RPMI8226 (cell line): ENCODE measurements at regions not wholly inside any gene's neighbourhood (a gene's known extent, or its start where the extent isn't known, plus 50 kb on each side); places are given as distances from the start of the nearest gene placed in this dataset.

ENCODE experiments used
- DNase-seq: peaks from one replicate; pipeline ENCODE4 v3.0.0-alpha.2; 2015

DNA sequence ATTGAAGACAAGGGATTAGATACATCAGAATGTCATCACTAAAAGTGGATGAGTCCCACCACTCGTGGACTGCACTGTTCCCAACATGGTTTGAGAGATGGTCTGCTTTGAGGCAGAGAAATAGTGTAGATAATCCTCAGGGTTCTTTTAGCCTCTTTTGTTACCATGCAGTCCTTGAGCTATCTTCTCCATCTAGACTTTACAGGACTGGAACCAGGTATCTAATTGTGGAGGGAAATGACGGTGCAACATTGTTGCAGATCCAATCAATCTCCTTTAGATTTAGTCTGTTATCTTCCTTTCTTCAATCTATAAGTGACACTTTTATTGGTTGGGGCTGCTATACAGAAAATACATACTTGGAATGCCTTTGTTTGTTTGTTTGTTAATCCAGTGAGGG lies 183.8 kb upstream of the CWC22 start:
- DNase-seq, result no peak

- no peak for DNase-seq
Observed at GRCh38 chr2:180187611-180188010, 180.5 kb upstream of the CWC22 start.

DNA sequence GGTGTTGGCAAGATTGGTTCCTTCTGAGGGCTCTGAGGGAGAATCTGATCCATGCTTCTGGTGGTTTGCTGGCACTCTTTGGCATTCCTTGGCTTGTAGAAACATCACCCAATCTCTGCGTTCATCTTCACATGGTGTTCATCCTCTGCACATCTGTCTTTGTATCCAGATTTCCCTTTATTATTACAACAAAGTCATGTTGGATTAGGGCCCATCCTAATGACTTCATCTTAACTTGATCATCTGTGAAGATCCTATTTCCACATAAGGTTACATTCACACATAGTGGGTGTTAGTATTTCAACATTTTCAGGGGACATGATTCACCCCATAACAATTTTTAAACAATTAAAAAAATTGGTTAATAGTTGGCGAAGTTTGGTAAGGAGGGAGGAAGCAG lies 177.4 kb upstream of the CWC22 start:
- no peak for DNase-seq

GRCh38 chr2:180180511-180180910 lies 173.4 kb upstream of the CWC22 start:
- no peak for DNase-seq

DNA sequence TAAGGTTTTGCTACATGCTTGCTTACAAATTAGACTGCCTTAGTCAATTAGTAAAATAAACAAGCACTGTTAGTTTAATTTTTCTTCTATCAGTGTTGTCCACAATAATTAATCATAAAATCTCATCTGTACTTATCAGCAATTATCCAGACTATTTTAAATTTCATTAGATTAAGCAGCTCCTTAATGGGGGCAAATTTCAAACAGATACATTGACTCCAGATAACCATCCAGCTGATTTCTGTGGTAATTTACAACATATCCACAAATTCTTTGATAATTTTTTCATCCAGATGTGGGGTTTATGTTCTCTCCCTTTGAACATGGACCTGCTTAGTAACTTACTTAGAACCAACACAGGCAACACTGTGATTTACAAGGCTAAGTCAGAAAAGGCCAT lies 170.4 kb upstream of the CWC22 start:
- DNase-seq, result no peak

DNA sequence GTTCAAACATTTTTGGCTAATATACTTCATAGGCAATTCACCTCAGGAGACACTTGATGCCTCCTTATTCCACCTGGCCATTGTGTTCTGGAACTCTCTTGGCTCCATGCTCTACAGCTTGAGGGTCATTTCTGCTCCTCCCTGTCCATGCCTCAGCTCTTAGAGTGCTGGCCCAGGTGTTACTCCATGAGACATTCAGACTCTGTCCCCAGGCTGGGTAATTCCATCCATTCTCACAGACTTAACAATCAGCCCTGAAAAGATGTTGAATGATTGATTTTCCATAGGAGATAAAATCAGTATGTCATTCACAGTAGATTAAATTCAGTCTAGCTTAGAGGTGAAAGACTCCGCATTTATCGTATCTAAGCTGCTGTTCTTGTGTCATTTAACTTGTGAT lies 168.6 kb upstream of the CWC22 start:
- no peak for DNase-seq

DNA sequence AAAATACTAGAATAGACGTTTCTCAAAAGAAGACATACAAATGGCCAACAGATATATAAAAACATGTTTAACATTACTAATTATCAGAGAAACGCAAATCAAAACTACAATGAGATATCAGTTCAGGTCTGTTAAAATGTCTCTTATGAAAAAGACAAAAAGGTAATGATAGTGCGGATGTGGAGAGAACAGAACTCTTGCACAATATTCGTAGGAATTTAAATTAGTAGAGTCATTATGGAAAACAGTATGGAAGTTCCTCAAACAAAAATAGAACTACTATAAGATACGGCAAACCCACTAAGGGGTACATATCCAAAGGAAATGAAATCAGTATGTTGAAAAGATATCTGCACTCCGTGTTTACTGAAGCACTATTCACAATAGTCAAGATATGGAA lies 167.5 kb upstream of the CWC22 start:
- no peak for DNase-seq

DNA sequence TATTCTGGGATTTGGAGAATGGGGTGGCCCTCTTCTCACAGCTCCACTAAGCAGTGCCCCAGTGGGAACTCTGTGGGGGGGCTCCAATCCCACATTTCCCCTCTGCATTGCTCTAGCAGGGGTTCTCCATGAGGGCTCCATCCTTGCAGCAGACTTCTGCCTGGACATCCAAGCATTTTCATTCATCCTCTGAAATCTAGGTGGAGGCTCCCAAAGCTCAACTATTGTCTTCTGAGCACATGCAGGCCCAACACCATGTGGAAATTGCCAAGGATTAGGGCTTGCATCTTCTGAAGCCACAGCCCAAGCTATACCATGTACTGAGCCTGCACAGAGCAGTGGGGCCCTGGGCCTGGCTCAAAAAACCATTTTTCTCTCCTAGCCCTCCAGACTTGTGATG lies 162.4 kb upstream of the CWC22 start:
- DNase-seq, result no peak

DNA sequence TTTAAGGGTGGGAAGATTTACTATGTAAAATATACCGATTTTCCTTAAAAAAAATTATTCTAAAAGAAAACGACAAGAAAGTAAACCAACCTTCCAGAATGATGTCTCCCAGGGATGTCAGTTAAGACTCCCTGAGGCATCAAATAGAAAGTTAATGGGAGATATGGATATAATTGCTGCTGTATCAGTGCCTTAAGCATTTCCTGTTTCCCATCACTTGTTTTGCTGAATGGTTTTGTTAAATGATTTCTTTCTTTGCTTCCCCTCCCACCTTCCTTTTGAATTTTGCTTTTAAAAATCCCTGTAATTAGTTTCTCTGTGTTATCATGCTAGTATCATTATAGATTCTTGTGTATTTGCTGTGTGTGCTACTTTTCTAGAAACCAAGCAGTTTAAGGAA lies 154.3 kb upstream of the CWC22 start:
- no peak for DNase-seq

GRCh38 chr2:180159921-180160320 lies 152.8 kb upstream of the CWC22 start:
- DNase-seq, result no peak

DNA sequence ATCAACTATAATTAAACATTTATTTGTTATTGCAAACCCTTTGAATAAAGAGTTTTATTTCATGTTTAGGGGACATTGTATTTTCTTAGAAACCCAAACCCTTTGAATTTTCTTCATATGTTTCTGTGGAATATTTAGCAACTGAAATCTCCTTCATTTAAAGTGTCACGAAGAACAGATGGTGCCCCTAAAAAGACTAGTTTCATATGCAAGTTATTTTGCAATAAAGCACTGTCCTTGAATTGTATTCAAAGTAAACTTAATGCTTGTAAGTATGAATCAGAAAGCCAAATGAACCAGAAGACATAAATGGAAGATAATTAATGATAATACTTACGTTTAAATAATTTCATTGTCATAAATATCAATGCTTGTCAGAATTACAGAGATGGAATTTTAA lies 151.9 kb upstream of the CWC22 start:
- DNase-seq, result no peak

DNA sequence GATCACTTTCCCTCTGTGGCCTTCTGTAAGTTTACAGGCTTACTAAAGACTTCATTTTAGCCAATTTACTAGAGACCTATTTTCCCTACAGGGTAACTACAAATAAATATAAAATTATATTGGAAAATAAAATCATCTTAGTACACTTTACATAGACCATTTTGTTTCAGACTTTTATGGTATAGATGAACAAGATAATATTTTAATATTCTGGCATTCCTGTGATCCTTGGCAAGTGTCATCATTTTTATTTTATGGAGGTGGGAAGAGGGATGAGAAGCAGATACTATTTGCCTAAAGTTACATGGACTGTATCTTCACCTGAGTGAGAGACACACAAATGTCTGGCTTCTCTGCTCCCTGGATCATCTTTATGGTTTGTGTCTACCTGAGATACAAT lies 149.6 kb upstream of the CWC22 start:
- DNase-seq, result no peak

GRCh38 chr2:180150606-180151005 lies 143.5 kb upstream of the CWC22 start:
- DNase-seq, result no peak

- DNase-seq, result no peak
Observed at GRCh38 chr2:180146541-180146940, 139.4 kb upstream of the CWC22 start.

DNA sequence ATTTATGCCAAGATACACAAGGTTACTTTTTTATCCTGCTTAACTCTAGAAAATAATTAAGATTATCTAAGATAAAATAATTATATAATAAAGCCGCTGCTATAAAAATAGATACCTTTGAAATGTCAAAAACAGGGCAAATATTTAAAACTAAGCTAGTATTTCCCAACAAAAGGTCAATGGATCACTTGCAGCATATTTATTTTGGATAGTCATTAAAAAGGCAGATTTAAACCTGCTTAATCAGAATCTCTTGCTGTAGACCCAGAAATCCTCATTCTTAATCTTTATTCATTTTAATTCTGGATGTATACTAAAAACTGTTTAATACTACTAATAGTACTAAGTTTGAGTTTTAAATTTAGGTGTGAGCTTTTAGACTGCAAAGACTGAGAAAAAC lies 139.0 kb upstream of the CWC22 start:
- DNase-seq, result no peak

GRCh38 chr2:180145163-180145562 lies 138.1 kb upstream of the CWC22 start:
- no peak for DNase-seq

DNA sequence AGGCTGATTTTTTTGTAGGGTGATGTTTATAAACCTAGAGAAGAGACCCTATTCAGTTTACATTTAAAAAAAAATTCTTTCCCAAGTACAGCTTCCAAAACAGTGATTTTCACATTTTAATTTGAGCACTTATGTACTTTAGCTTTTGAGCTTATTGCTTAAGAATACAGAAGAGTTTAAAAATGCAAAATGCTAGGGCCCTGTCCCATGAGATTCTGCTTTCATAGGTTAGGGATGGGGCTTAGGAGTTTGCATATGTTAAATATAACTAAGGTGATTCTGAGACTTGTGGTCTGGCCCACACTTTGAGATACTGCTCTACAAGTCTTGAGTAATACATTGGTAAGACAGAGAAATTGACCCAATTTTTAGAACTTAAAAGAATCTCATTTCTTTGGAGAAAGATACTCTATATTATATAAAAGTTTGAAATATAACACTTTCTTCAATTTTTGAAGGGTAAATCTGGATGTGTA lies 137.3 kb upstream of the CWC22 start:
- no peak for DNase-seq

DNA sequence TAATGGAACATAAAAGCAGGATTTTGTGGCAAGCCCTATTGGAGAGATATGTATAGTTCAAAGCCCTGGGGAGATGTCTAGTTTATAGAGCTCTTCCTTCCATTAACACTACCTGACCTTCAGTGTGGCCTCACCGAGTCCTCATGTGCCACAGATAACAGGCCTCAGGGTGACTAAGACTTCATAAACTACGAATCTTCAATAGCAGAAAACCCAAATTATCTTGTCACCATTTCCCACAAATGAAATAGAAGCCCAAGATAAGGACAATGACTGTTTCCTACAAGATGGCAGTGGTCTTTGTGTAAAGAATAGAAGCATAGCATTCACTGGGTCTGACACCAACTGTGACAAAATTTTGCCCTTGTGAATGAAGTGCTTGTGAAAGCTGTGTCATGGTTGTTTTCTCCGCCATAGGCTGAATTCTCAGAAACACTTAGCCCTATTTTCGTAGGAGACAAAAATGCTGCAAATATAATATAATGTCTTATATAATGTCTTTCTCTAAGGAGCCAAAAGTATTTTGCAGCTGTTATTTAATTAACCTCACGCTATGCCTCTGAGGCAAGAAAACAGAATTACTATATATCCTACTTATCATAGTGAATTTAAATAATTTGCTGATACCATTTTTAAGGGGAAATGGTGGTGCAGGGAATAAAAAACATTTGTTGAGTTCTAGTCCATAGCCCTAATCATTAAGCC lies 136.7 kb upstream of the CWC22 start:
- no peak for DNase-seq

DNA sequence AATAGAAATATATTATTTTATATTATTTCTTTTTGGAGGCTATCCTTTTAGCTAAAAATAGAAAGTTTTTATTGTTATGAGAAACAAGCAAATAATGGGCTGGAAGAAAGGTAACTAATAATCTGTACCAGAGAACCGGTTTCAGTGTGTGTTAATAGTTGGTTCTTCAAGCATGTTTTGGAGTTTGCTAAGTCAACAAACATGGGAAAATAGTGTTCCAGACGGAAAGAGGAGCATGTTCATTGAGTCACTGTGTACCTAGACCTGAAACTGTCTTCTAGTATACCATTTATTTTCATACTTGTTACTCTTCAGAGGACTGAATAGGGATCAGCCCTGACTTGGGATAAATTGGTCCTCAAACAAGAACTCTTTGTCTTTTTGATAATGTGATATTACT lies 134.5 kb upstream of the CWC22 start:
- DNase-seq, result no peak

GRCh38 chr2:180133736-180134135 lies 126.6 kb upstream of the CWC22 start:
- no peak for DNase-seq

DNA sequence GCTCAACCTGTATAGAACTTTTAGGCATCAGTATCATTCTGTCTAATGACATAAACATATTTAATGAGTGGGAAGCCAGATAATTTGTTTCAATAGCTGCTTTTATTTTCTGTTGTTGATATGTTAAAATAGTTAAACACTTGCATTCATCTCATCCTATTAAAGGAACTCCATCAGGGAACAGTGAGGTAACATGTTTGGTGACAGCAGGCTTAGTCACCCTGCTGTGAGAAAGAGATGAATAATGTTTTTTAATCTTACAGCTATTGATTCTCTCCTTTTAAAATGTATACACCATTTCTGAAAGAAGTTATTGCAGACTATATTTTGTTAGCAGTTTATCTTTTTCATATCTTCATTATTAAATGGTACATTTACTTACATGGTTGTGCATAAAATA lies 123.3 kb upstream of the CWC22 start:
- no peak for DNase-seq

- DNase-seq, result no peak
Observed at GRCh38 chr2:180128861-180129260, 121.8 kb upstream of the CWC22 start.

GRCh38 chr2:180125245-180125962 lies 118.3 kb upstream of the CWC22 start:
- peak; percentile 61 for DNase-seq

DNA sequence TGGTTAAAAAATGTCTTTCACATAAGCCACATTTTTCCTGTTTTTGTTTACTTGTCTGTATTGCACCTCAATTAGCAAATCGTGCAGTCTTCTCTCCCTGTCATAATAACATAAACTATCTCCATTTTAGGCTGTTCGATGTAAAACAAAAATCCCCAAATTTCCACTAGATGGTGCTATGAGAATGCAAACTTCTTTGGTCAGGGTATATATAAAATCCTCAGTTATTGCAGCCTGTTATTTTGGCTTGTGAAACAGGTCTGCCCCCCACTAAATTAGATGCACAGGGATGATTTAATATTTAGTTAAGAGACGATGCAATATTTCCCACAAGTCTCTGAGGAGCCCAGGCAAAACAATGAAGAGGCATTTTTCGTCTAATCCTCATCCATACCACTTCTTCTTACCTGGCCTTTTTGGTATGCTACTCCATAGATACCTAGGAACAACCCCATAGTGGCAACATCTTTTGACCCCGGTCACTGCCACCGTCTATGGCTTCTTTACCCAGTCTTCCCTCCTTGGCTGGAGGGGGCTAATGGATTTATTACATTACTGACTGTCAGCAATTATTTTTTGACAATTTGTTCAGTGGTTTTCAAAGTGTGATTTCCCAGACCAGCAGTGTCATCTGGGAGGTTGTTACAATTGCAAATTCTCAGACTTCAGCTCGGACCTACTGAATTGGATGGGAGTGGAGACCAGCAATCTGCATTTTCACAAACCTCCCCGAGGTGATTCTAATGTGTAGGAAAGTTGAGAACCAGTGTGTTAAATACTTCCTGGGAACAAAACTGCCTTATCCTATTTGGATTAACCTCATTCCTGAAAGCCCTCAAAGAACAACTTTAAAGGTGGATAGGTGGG lies 117.4 kb upstream of the CWC22 start:
- peak; percentile 57 for DNase-seq
